IMR-90 (cell line): ENCODE measurements at regions not wholly inside any gene's neighbourhood (a gene's known extent, or its start where the extent isn't known, plus 50 kb on each side); places are given as distances from the start of the nearest gene placed in this dataset.

Experiments
- CHD1 ChIP-seq: IDR thresholded peaks from 2 replicates; pipeline ENCODE4 v1.6.1; 2012; ENCODE audit warnings: low read depth, low read length, improper control_type of control experiment
- CTCF ChIP-seq: conservative IDR thresholded peaks from 2 replicates; pipeline ENCODE4 v1.5.1; 2012; ENCODE audit warnings: mild to moderate bottlenecking, low read depth, low read length, improper control_type of control experiment
- FOS ChIP-seq: fragments of 150-350 bp; IDR thresholded peaks from 2 replicates; pipeline ENCODE4 v1.6.1; 2016; ENCODE audit warnings: low read depth, low read length
- MXI1 ChIP-seq: IDR thresholded peaks from 2 replicates; pipeline ENCODE4 v1.6.1; 2012; ENCODE audit warnings: low read depth, mild to moderate bottlenecking, low read length, moderate library complexity, borderline replicate concordance
- POLR2A ChIP-seq: IDR thresholded peaks from 2 replicates; pipeline ENCODE4 v1.6.1; 2012; ENCODE audit warnings: mild to moderate bottlenecking, low read depth, low read length
- RAD21 ChIP-seq: IDR thresholded peaks from 2 replicates; pipeline ENCODE4 v1.6.1; 2012; ENCODE audit warnings: low read length, improper control_type of control experiment
- TF ChIP-seq, protein P1 (sequence below): fragments of 150-350 bp; IDR thresholded peaks from 2 replicates; pipeline ENCODE4 v1.6.1; 2016; ENCODE audit warnings: low read depth, mild to moderate bottlenecking, low read length, moderate library complexity, borderline replicate concordance

DNA sequence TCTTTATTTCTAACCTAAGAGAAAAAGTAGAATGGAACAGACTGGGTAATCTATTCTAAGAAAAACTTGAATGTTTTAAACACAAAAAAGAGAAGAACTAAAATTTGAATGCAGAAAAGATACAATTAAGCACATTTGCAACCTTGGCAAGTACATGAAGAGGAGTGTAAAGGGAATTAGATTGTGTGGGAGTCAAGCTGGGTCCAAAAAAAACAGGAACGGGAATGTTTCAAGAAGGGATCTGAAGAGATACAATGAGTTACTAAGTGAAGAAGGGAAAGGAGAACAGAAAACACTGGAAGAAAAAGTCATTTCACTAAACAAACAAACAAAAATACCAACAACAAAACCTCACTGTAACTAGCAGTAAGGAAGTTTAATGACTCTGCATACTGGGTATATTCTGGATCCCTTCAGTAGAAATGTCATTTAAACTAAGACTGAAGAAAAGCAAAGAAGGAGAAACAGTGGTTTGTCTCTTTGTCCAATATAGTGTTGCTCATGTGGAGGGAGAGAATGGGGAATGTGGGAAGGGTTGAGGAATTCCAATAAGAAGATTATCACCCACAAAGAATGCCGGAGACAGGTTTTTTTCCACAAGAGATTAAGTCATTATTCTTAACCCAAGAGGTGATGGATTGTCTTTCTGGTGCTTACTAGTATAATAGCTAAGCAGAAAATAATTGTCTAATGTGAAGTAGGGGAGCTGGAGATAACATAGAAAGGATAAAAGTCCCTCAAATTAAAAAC, 50.4 kb upstream of the PTPN13 start:
- no peak for TF ChIP-seq FOS
- TF ChIP-seq POLR2A: no peak
- TF ChIP-seq CTCF: no peak
- TF ChIP-seq MXI1: no peak
- TF ChIP-seq, protein P1, sequence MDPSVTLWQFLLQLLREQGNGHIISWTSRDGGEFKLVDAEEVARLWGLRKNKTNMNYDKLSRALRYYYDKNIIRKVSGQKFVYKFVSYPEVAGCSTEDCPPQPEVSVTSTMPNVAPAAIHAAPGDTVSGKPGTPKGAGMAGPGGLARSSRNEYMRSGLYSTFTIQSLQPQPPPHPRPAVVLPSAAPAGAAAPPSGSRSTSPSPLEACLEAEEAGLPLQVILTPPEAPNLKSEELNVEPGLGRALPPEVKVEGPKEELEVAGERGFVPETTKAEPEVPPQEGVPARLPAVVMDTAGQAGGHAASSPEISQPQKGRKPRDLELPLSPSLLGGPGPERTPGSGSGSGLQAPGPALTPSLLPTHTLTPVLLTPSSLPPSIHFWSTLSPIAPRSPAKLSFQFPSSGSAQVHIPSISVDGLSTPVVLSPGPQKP: no peak
- no peak for TF ChIP-seq RAD21
- TF ChIP-seq CHD1: no peak
